ENCODE measurements at regions not wholly inside any gene's neighbourhood (a gene's known extent, or its start where the extent isn't known, plus 50 kb on each side); places are given as distances from the start of the nearest gene placed in this dataset.
"Not testable (repeated sequence)": the region's sequence is repeated elsewhere in the genome, so short reads cannot be mapped to it uniquely, and the experiment has no call there.

- DNase-seq (ENCODE audit: low read depth) = no peak
- no peak overlapping the region for H3K4me3 ChIP-seq (ENCODE audit: low read depth, low read length)
Measured at GRCh38 chr18:37847544-37847943, 281.9 kb upstream of the CELF4 start.

- no peak overlapping the region for H3K4me3 ChIP-seq (ENCODE audit: low read depth, low read length)
- no peak for DNase-seq (ENCODE audit: low read depth)
Measured at GRCh38 chr18:37846996-37847395, 281.4 kb upstream of the CELF4 start.

GRCh38 chr18:37845498-37845897 lies 279.9 kb upstream of the CELF4 start:
- H3K4me3 ChIP-seq (ENCODE audit: low read depth, low read length) = no peak overlapping the region
- no peak for DNase-seq (ENCODE audit: low read depth)

- no peak overlapping the region for H3K4me3 ChIP-seq (ENCODE audit: low read depth, low read length)
- no peak for DNase-seq (ENCODE audit: low read depth)
Measured at GRCh38 chr18:37844209-37844970, 278.8 kb upstream of the CELF4 start.

- H3K4me3 ChIP-seq (ENCODE audit: low read depth, low read length) = no peak overlapping the region
- DNase-seq (ENCODE audit: low read depth) = no peak
Measured at GRCh38 chr18:37838083-37838482, 272.5 kb upstream of the CELF4 start.

- no peak for DNase-seq (ENCODE audit: low read depth)
- H3K4me3 ChIP-seq (ENCODE audit: low read depth, low read length) = no peak overlapping the region
Measured at GRCh38 chr18:37836071-37836970, 270.7 kb upstream of the CELF4 start.

- H3K4me3 ChIP-seq (ENCODE audit: low read depth, low read length); DNase-seq (ENCODE audit: low read depth): not testable (repeated sequence)
Measured at GRCh38 chr18:37832010-37832695, 266.6 kb upstream of the CELF4 start.

GRCh38 chr18:37812961-37813360 lies 247.4 kb upstream of the CELF4 start:
- no peak for DNase-seq (ENCODE audit: low read depth)
- H3K4me3 ChIP-seq (ENCODE audit: low read depth, low read length) = no peak overlapping the region

GRCh38 chr18:37805773-37806404 lies 240.3 kb upstream of the CELF4 start:
- no peak for DNase-seq (ENCODE audit: low read depth)
- H3K4me3 ChIP-seq (ENCODE audit: low read depth, low read length) = no peak overlapping the region

GRCh38 chr18:37796823-37797349 lies 231.3 kb upstream of the CELF4 start:
- DNase-seq (ENCODE audit: low read depth) = no peak
- no peak overlapping the region for H3K4me3 ChIP-seq (ENCODE audit: low read depth, low read length)

- no peak overlapping the region for H3K4me3 ChIP-seq (ENCODE audit: low read depth, low read length)
- DNase-seq (ENCODE audit: low read depth) = no peak
Measured at GRCh38 chr18:37787452-37787851, 221.9 kb upstream of the CELF4 start.

- no peak for DNase-seq (ENCODE audit: low read depth)
- no peak overlapping the region for H3K4me3 ChIP-seq (ENCODE audit: low read depth, low read length)
Measured at GRCh38 chr18:37783771-37784170, 218.2 kb upstream of the CELF4 start.

GRCh38 chr18:37779220-37779619 lies 213.6 kb upstream of the CELF4 start:
- no peak overlapping the region for H3K4me3 ChIP-seq (ENCODE audit: low read depth, low read length)
- DNase-seq (ENCODE audit: low read depth) = no peak

GRCh38 chr18:37778417-37779165 lies 213.0 kb upstream of the CELF4 start:
- no peak overlapping the region for H3K4me3 ChIP-seq (ENCODE audit: low read depth, low read length)
- DNase-seq (ENCODE audit: low read depth) = no peak

- DNase-seq (ENCODE audit: low read depth) = no peak
- no peak overlapping the region for H3K4me3 ChIP-seq (ENCODE audit: low read depth, low read length)
Measured at GRCh38 chr18:37769826-37770225, 204.2 kb upstream of the CELF4 start.

- H3K4me3 ChIP-seq (ENCODE audit: low read depth, low read length) = no peak overlapping the region
- no peak for DNase-seq (ENCODE audit: low read depth)
Measured at GRCh38 chr18:37764541-37765288, 199.1 kb upstream of the CELF4 start.

GRCh38 chr18:37762076-37762621 lies 196.6 kb upstream of the CELF4 start:
- no peak overlapping the region for H3K4me3 ChIP-seq (ENCODE audit: low read depth, low read length)
- DNase-seq (ENCODE audit: low read depth) = no peak

GRCh38 chr18:37754141-37754540 lies 188.5 kb upstream of the CELF4 start:
- H3K4me3 ChIP-seq (ENCODE audit: low read depth, low read length) = no peak overlapping the region
- DNase-seq (ENCODE audit: low read depth) = no peak

All from skeletal muscle cell (primary cell).